ENCODE measurements at regions not wholly inside any gene's neighbourhood (a gene's known extent, or its start where the extent isn't known, plus 50 kb on each side); places are given as distances from the start of the nearest gene placed in this dataset.

DNA sequence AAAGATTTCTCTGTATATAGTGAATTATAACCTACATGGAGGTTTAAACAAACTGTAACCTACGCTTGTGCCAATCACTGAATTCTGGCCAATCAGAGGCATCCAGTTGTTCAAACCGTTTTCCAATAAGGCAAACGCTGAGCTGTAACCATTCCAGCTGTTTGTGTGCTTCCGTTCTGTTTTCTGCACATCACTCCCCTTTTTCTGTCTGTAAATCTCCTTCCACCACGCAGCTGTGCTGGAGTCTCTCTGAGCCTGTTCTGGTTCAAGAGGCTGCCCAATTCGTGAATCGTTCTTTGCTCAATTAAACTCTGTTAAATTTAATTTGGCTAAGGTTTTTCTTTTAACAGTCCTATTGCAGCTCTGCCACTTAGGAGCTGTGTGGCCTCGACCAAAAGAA lies 552.5 kb downstream of the FGF9 start:
- DNase-seq (no peak), ATAC-seq (no peak)
- Histone ChIP-seq H3K9me3 (no peaks in the 10 kb centered on the region), H3K4me1 (peaks cover 0 to 10% (median 3%) of the 10 kb centered on the region in 9 donors), H3K27me3 (no peaks in the 10 kb centered on the region), H3K27ac (no peak overlapping the region), H3K36me3 (no peaks in the 10 kb centered on the region), H3K4me3 (no peak overlapping the region)
- TF ChIP-seq, protein P1, sequence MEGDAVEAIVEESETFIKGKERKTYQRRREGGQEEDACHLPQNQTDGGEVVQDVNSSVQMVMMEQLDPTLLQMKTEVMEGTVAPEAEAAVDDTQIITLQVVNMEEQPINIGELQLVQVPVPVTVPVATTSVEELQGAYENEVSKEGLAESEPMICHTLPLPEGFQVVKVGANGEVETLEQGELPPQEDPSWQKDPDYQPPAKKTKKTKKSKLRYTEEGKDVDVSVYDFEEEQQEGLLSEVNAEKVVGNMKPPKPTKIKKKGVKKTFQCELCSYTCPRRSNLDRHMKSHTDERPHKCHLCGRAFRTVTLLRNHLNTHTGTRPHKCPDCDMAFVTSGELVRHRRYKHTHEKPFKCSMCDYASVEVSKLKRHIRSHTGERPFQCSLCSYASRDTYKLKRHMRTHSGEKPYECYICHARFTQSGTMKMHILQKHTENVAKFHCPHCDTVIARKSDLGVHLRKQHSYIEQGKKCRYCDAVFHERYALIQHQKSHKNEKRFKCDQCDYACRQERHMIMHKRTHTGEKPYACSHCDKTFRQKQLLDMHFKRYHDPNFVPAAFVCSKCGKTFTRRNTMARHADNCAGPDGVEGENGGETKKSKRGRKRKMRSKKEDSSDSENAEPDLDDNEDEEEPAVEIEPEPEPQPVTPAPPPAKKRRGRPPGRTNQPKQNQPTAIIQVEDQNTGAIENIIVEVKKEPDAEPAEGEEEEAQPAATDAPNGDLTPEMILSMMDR (IDR thresholded peaks at IDR 0.05), result no peak
- WGBS, 2 donors, result 76 to 84% methylated on average over 8 of the region's 8 CpGs
- intact Hi-C loops (cut with DNase I), result no loop called here

DNA sequence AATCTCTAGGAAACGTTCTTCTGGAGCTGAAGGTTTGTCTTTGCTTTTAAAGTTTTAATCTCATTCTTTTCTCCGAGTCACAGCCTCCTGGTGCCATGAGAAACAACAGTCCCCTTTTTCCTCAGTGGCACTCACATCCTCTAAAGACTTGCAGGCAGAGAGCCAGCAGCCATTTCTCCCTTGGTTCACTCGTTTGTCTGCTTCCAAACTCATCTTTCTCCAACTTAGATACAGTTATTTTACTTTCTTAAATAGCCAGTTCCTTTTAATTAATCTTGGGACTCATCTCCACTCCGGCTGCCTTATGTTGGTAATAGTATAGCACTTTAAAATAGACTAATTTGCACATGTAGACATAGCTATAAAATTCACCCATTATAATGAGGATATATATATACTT lies 555.2 kb downstream of the FGF9 start:
- no peak for ATAC-seq
- intact Hi-C loops (cut with DNase I), result no loop called here
- TF ChIP-seq, protein P1 (IDR thresholded peaks at IDR 0.05), result no peak
- Histone ChIP-seq H3K4me3 (no peak overlapping the region), H3K9me3 (no peaks in the 10 kb centered on the region), H3K27me3 (no peaks in the 10 kb centered on the region), H3K4me1 (peaks cover 0 to 8% (median 0%) of the 10 kb centered on the region in 9 donors), H3K27ac (no peak overlapping the region), H3K36me3 (no peaks in the 10 kb centered on the region)
- no peak for DNase-seq
- WGBS, 2 donors, result 49 to 69% methylated on average over 4 of the region's 4 CpGs

DNA sequence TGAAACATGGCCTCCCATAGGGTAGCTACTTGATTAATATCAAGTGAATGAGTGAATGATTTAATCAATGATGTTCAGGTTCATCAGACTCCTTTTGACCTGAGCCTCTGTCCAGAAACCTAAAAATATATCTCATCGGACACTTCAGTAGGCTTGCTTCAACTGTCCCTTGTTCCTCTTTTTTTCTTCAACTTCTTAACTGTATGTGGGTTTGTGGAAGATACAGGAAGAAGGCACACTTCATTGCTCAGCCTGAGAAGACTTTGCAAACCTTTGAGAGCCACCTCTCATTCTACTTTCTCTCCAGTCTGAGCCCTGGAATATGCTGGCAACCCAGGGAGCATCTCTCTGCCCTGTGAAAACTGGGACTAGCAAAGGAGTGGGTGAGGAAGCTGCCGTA lies 557.0 kb downstream of the FGF9 start:
- Histone ChIP-seq H3K4me3 (no peak overlapping the region), H3K27ac (no peak overlapping the region), H3K4me1 (peaks cover 0 to 8% (median 0%) of the 10 kb centered on the region in 9 donors), H3K36me3 (no peaks in the 10 kb centered on the region), H3K9me3 (no peaks in the 10 kb centered on the region), H3K27me3 (no peaks in the 10 kb centered on the region)
- no peak for ATAC-seq
- 86 to 88% methylated on average over 2 of the region's 2 CpGs for WGBS, 2 donors
- TF ChIP-seq, protein P1 (IDR thresholded peaks at IDR 0.05), result no peak
- intact Hi-C loops (cut with DNase I), result no loop called here
- DNase-seq, result no peak

DNA sequence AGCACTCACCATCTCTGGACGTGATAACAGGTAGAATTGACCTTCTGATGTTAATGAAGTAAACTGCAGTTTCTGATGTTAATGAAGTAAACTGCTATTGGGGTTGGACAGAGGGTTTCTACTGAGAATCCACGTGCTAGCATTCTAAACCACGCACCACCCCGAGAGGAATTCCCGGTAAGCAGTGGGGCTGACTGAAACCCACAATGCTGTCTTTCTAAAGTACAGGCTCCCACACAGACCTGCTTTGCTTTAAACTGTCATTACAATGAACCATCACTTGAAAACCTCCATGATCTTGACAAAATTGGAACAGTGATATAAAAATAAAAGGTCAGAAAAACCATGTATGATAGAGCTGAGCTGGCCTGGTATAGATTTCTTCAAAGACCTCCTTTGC lies 559.0 kb downstream of the FGF9 start:
- Histone ChIP-seq H3K4me3 (no peak overlapping the region), H3K36me3 (no peaks in the 10 kb centered on the region), H3K27ac (no peak overlapping the region), H3K27me3 (no peaks in the 10 kb centered on the region), H3K4me1 (peaks cover 0 to 8% (median 0%) of the 10 kb centered on the region in 9 donors), H3K9me3 (no peaks in the 10 kb centered on the region)
- no peak for DNase-seq
- no peak for ATAC-seq
- TF ChIP-seq, protein P1 (IDR thresholded peaks at IDR 0.05), result no peak
- intact Hi-C loops (cut with DNase I), result no loop called here
- 81 to 86% methylated on average over 5 of the region's 5 CpGs for WGBS, 2 donors
